ENCODE measurements at regions not wholly inside any gene's neighbourhood (a gene's known extent, or its start where the extent isn't known, plus 50 kb on each side); places are given as distances from the start of the nearest gene placed in this dataset.
A peak's percentile ranks its signal among the peaks of the same experiment; 100 is the strongest.
"Not testable (repeated sequence)": the region's sequence is repeated elsewhere in the genome, so short reads cannot be mapped to it uniquely, and the experiment has no call there.

GRCh38 chr15:26070095-26070532, 207.0 kb upstream of the ATP10A start:
- intact Hi-C loops (cut with DNase I) = no loop called here
- Histone ChIP-seq H3K36me3 (no peaks in the 10 kb centered on the region), H3K9me3 (no peaks in the 10 kb centered on the region), H3K4me3 (no peak overlapping the region), H3K27ac (replicated peaks in 1 of 4) (no peak overlapping the region), H3K27me3 (no peaks in the 10 kb centered on the region), H3K4me1 (no peaks in the 10 kb centered on the region)
- TF ChIP-seq EP300 (IDR thresholded peaks at IDR 0.05) (no peak), POLR2A (IDR thresholded peaks at IDR 0.05; ENCODE audit: low read depth) (no peak), POLR2AphosphoS5 (IDR thresholded peaks at IDR 0.05) (no peak)
- DNase-seq (ENCODE audit: extremely low spot score) = no peak
- WGBS = 51% methylated on average over 8 of the region's 8 CpGs

- WGBS = 62% methylated on average over 1 of the region's 1 CpG
- intact Hi-C loops (cut with DNase I) = no loop called here
- no peak overlapping the region for H3K4me3 ChIP-seq
- H3K27ac ChIP-seq (replicated peaks in 1 of 4) = no peak overlapping the region
- no peaks in the 10 kb centered on the region for H3K36me3 ChIP-seq
- H3K27me3 ChIP-seq = no peaks in the 10 kb centered on the region
- TF ChIP-seq EP300 (IDR thresholded peaks at IDR 0.05) (no peak), CTCF (IDR thresholded peaks at IDR 0.05) (no peak)
- H3K9me3 ChIP-seq = no peaks in the 10 kb centered on the region
- no peak for DNase-seq (ENCODE audit: extremely low spot score)
- H3K4me1 ChIP-seq = no peaks in the 10 kb centered on the region
Observed at GRCh38 chr15:26069231-26069641, 206.1 kb upstream of the ATP10A start.

GRCh38 chr15:26066896-26067295, 203.8 kb upstream of the ATP10A start:
- intact Hi-C loops (cut with DNase I) = no loop called here
- Histone ChIP-seq H3K4me1 (no peaks in the 10 kb centered on the region), H3K27me3 (no peaks in the 10 kb centered on the region), H3K27ac (replicated peaks in 1 of 4) (no peak overlapping the region), H3K9me3 (no peaks in the 10 kb centered on the region), H3K4me3 (no peak overlapping the region), H3K36me3 (no peaks in the 10 kb centered on the region)
- DNase-seq (ENCODE audit: extremely low spot score) = no peak
- 65% methylated on average over 2 of the region's 2 CpGs for WGBS
- TF ChIP-seq CTCF (IDR thresholded peaks at IDR 0.05) (no peak), POLR2AphosphoS5 (IDR thresholded peaks at IDR 0.05) (no peak), POLR2A (IDR thresholded peaks at IDR 0.05; ENCODE audit: low read depth) (no peak), EP300 (IDR thresholded peaks at IDR 0.05) (no peak)

- no peak for DNase-seq (ENCODE audit: extremely low spot score)
- H3K9me3 ChIP-seq = no peaks in the 10 kb centered on the region
- no peaks in the 10 kb centered on the region for H3K36me3 ChIP-seq
- intact Hi-C loops (cut with DNase I) = no loop called here
- no peak overlapping the region for H3K27ac ChIP-seq (replicated peaks in 1 of 4)
- 86% methylated on average over 2 of the region's 2 CpGs for WGBS
- H3K4me3 ChIP-seq = no peak overlapping the region
- H3K27me3 ChIP-seq = no peaks in the 10 kb centered on the region
- TF ChIP-seq POLR2A (IDR thresholded peaks at IDR 0.05; ENCODE audit: low read depth) (no peak), EP300 (IDR thresholded peaks at IDR 0.05) (no peak), CTCF (IDR thresholded peaks at IDR 0.05) (no peak), POLR2AphosphoS5 (IDR thresholded peaks at IDR 0.05) (no peak)
- H3K4me1 ChIP-seq = no peaks in the 10 kb centered on the region
Observed at GRCh38 chr15:26065723-26066122, 202.6 kb upstream of the ATP10A start.

- Histone ChIP-seq H3K4me3 (no peak overlapping the region), H3K27me3 (no peaks in the 10 kb centered on the region), H3K4me1 (no peaks in the 10 kb centered on the region), H3K27ac (replicated peaks in 1 of 4) (no peak overlapping the region), H3K9me3 (peaks cover 0 to 5% (median 0%) of the 10 kb centered on the region in 4 donors), H3K36me3 (no peaks in the 10 kb centered on the region)
- intact Hi-C loops (cut with DNase I) = no loop called here
- WGBS = 85% methylated on average over 4 of the region's 4 CpGs
- peak; percentile 84 for DNase-seq (ENCODE audit: extremely low spot score)
- no peak for TF ChIP-seq EP300 (IDR thresholded peaks at IDR 0.05)
- no peak for TF ChIP-seq POLR2A (IDR thresholded peaks at IDR 0.05; ENCODE audit: low read depth)
- TF ChIP-seq POLR2AphosphoS5 (IDR thresholded peaks at IDR 0.05) = no peak
- no peak for TF ChIP-seq CTCF (IDR thresholded peaks at IDR 0.05)
Observed at GRCh38 chr15:26061248-26061647, 198.1 kb upstream of the ATP10A start.

- WGBS = 90% methylated on average over 12 of the region's 29 CpGs
- H3K9me3 ChIP-seq; H3K4me3 ChIP-seq; H3K27me3 ChIP-seq; H3K4me1 ChIP-seq; H3K36me3 ChIP-seq; intact Hi-C loops (cut with DNase I); H3K27ac ChIP-seq (replicated peaks in 1 of 4): not testable (repeated sequence)
- DNase-seq (ENCODE audit: extremely low spot score) = peak; percentile 62
Observed at GRCh38 chr15:26056766-26057165, 193.6 kb upstream of the ATP10A start.
